Caco-2 (cell line): ENCODE measurements at regions not wholly inside any gene's neighbourhood (a gene's known extent, or its start where the extent isn't known, plus 50 kb on each side); places are given as distances from the start of the nearest gene placed in this dataset.

ENCODE experiments used
- BruUV-seq: library from RNA; stranded (reverse); fragments of 400-500 nt; replicated peaks from 2 replicates; lab custom pipeline; 2021; lab: Mats Ljungman, UMichigan
- CTCF ChIA-PET: fragments of 300-600 bp; sonication (Branson Sonifier 250); formaldehyde crosslinking; loops from one replicate; lab custom pipeline; 2022; ENCODE audit warnings: antibody characterized with exemption; lab: Charles Lee
- POLR2A ChIA-PET: fragments of 300-600 bp; sonication (Branson Sonifier 250); formaldehyde crosslinking; loops from one replicate; lab custom pipeline; 2022; ENCODE audit warnings: antibody characterized with exemption; lab: Charles Lee
- DNase-seq, 2 experiments: peaks; one replicate each; pipeline versions ENCODE4 v3.0.0 to v3.0.0-alpha.2; 2020 to 2022
- H3K27me3 ChIP-seq: replicated peaks from 2 replicates; pipeline ENCODE4 v1.6.0; 2011; ENCODE audit warnings: low read length; ENCODE audit not compliant: control insufficient read depth, insufficient read depth
- H3K36me3 ChIP-seq: 2 replicates; pipeline ENCODE4 v1.5.1; 2011; ENCODE audit warnings: low read length; ENCODE audit not compliant: control insufficient read depth, insufficient read depth
- H3K4me1 ChIP-seq: fragments of 250-450 bp; sonication (Bioruptor Pico); 2 replicates; pipeline ENCODE4 v1.5.1; 2020; ENCODE audit warnings: mild to moderate bottlenecking
- H3K4me3 ChIP-seq: 2 replicates; pipeline ENCODE4 v1.5.1; 2011; ENCODE audit warnings: low read depth, mild to moderate bottlenecking, control low read depth, low read length
- H3K9me3 ChIP-seq: fragments of 250-450 bp; sonication (Bioruptor Pico); 2 replicates; pipeline ENCODE4 v1.5.1; 2020; ENCODE audit warnings: mild to moderate bottlenecking, moderate library complexity
- H3K27ac Mint-ChIP-seq: one replicate; pipeline ENCODE4 v1.8.0; 2022; ENCODE audit warnings: mixed read lengths; ENCODE audit not compliant: unreplicated experiment
- H3K27me3 Mint-ChIP-seq: one replicate; pipeline ENCODE4 v1.8.0; 2022; ENCODE audit warnings: mixed read lengths; ENCODE audit not compliant: insufficient read depth, unreplicated experiment
- H3K36me3 Mint-ChIP-seq: one replicate; pipeline ENCODE4 v1.8.0; 2022; ENCODE audit warnings: mild to moderate bottlenecking, mixed read lengths; ENCODE audit not compliant: insufficient read depth, unreplicated experiment
- H3K4me1 Mint-ChIP-seq: one replicate; pipeline ENCODE4 v1.8.0; 2022; ENCODE audit warnings: low read depth, mixed read lengths; ENCODE audit not compliant: unreplicated experiment
- H3K4me3 Mint-ChIP-seq: one replicate; pipeline ENCODE4 v1.8.0; 2022; ENCODE audit warnings: mild to moderate bottlenecking, moderate library complexity, mixed read lengths; ENCODE audit not compliant: unreplicated experiment
- H3K9me3 Mint-ChIP-seq: one replicate; pipeline ENCODE4 v1.8.0; 2022; ENCODE audit warnings: mixed read lengths; ENCODE audit not compliant: unreplicated experiment
- CTCF ChIP-seq, 2 experiments: fragments of 200-600 bp in 1 of 2; IDR thresholded peaks; 1 replicate in 1 of 2; 2 replicates in 1 of 2; pipeline versions ENCODE4 v1.5.1 to v1.8.0; 2011 to 2022; ENCODE audit warnings: antibody characterized with exemption in 1 of 2, control low read depth in 1 of 2, inconsistent platforms in 1 of 2, low read depth in 1 of 2, low read length in 1 of 2, mild to moderate bottlenecking in 1 of 2, moderate library complexity in 1 of 2; ENCODE audit not compliant: insufficient read depth in 1 of 2, severe bottlenecking in 1 of 2, unreplicated experiment in 1 of 2
- intact Hi-C: fragments of 100-400 bp; cut with micrococcal nuclease; formaldehyde crosslinking; loops from one replicate; pipeline ENCODE4 v1.10.0; 2022; ENCODE audit not compliant: unreplicated experiment

GRCh38 chr7:46786221-46786954 is 795.5 kb downstream of the TNS3 start:
- BruUV-seq = no TSS peak

GRCh38 chr7:46784732-46785131 is 797.2 kb downstream of the TNS3 start:
- no peaks in the 10 kb centered on the region for H3K9me3 ChIP-seq
- BruUV-seq = no TSS peak
- H3K4me3 ChIP-seq = no peak overlapping the region
- H3K36me3 ChIP-seq = no peaks in the 10 kb centered on the region
- H3K27me3 Mint-ChIP-seq = peaks cover 3% of the 10 kb centered on the region
- no peak for TF ChIP-seq CTCF (IDR thresholded peaks at IDR 0.05; ENCODE audit: insufficient read depth in 1 of 2, low read depth in 1 of 2, low read length in 1 of 2, severe bottlenecking in 1 of 2, unreplicated experiment in 1 of 2)
- no peaks in the 10 kb centered on the region for H3K4me1 ChIP-seq
- H3K4me3 Mint-ChIP-seq = no peak overlapping the region
- H3K27ac Mint-ChIP-seq = no peak overlapping the region
- no peaks in the 10 kb centered on the region for H3K27me3 ChIP-seq
- H3K9me3 Mint-ChIP-seq = peaks cover 11% of the 10 kb centered on the region
- intact Hi-C loops = no loop called here
- H3K36me3 Mint-ChIP-seq = no peaks in the 10 kb centered on the region
- no peaks in the 10 kb centered on the region for H3K4me1 Mint-ChIP-seq
- ChIA-PET CTCF (no interaction called here), POLR2A (no interaction called here)
- DNase-seq = no peak

More at GRCh38 chr7:46786221-46786954, 795.5 kb downstream of the TNS3 start:
- POLR2A ChIA-PET = no interaction called here
- no peak for TF ChIP-seq CTCF (IDR thresholded peaks at IDR 0.05; ENCODE audit: insufficient read depth in 1 of 2, low read depth in 1 of 2, low read length in 1 of 2, severe bottlenecking in 1 of 2, unreplicated experiment in 1 of 2)
- DNase-seq = no peak
- Histone ChIP-seq H3K4me1 (no peaks in the 10 kb centered on the region), H3K4me3 (no peak overlapping the region), H3K27me3 (no peaks in the 10 kb centered on the region), H3K9me3 (no peaks in the 10 kb centered on the region), H3K36me3 (no peaks in the 10 kb centered on the region)
- Mint-ChIP-seq H3K36me3 (no peaks in the 10 kb centered on the region), H3K4me3 (no peak overlapping the region), H3K4me1 (no peaks in the 10 kb centered on the region), H3K9me3 (no peaks in the 10 kb centered on the region), H3K27ac (no peak overlapping the region), H3K27me3 (no peaks in the 10 kb centered on the region)
- CTCF ChIA-PET = no interaction called here
- intact Hi-C loops = no loop called here

GRCh38 chr7:46781901-46782439 is 799.9 kb downstream of the TNS3 start:
- H3K4me3 Mint-ChIP-seq = no peak overlapping the region
- H3K4me1 Mint-ChIP-seq = no peaks in the 10 kb centered on the region
- intact Hi-C loops = no loop called here
- H3K36me3 ChIP-seq = no peaks in the 10 kb centered on the region
- H3K9me3 Mint-ChIP-seq = peaks cover 20% of the 10 kb centered on the region
- no peaks in the 10 kb centered on the region for H3K4me1 ChIP-seq
- no TSS peak for BruUV-seq
- POLR2A ChIA-PET = no interaction called here
- no peak for DNase-seq
- no peak for TF ChIP-seq CTCF (IDR thresholded peaks at IDR 0.05; ENCODE audit: insufficient read depth in 1 of 2, low read depth in 1 of 2, low read length in 1 of 2, severe bottlenecking in 1 of 2, unreplicated experiment in 1 of 2)
- CTCF ChIA-PET = no interaction called here
- no peaks in the 10 kb centered on the region for H3K9me3 ChIP-seq
- no peaks in the 10 kb centered on the region for H3K36me3 Mint-ChIP-seq
- H3K4me3 ChIP-seq = no peak overlapping the region
- H3K27me3 ChIP-seq = no peaks in the 10 kb centered on the region
- no peak overlapping the region for H3K27ac Mint-ChIP-seq
- peaks cover 4% of the 10 kb centered on the region for H3K27me3 Mint-ChIP-seq
